GM21825 (cell line): ENCODE measurements at regions not wholly inside any gene's neighbourhood (a gene's known extent, or its start where the extent isn't known, plus 50 kb on each side); places are given as distances from the start of the nearest gene placed in this dataset.

Source experiments
- ATAC-seq: cut with Tn5 transposase; IDR thresholded peaks from one replicate; pipeline ENCODE4 v1.9.1; 2021; ENCODE audit warnings: mild to moderate bottlenecking, moderate library complexity; ENCODE audit not compliant: unreplicated experiment

GRCh38 chr6:145380186-145380585 lies 355.1 kb downstream of the EPM2A start:
- no peak for ATAC-seq

GRCh38 chr6:145381941-145382340 lies 353.4 kb downstream of the EPM2A start:
- no peak for ATAC-seq

GRCh38 chr6:145383428-145383827 lies 351.9 kb downstream of the EPM2A start:
- ATAC-seq, result no peak

GRCh38 chr6:145384503-145384902 lies 350.8 kb downstream of the EPM2A start:
- ATAC-seq, result no peak

- no peak for ATAC-seq
Observed at GRCh38 chr6:145396499-145396898, 338.8 kb downstream of the EPM2A start.

GRCh38 chr6:145400508-145400907 lies 334.8 kb downstream of the EPM2A start:
- no peak for ATAC-seq

GRCh38 chr6:145405006-145405551 lies 330.2 kb downstream of the EPM2A start:
- ATAC-seq, result no peak

GRCh38 chr6:145406783-145407182 lies 328.5 kb downstream of the EPM2A start:
- no peak for ATAC-seq

GRCh38 chr6:145415616-145416015 lies 319.7 kb downstream of the EPM2A start:
- no peak for ATAC-seq

GRCh38 chr6:145420599-145420998 lies 314.7 kb downstream of the EPM2A start:
- ATAC-seq, result no peak

- no peak for ATAC-seq
Observed at GRCh38 chr6:145423936-145424335, 311.4 kb downstream of the EPM2A start.

- ATAC-seq, result no peak
Observed at GRCh38 chr6:145427232-145427631, 308.1 kb downstream of the EPM2A start.

- ATAC-seq, result no peak
Observed at GRCh38 chr6:145428706-145429105, 306.6 kb downstream of the EPM2A start.

- no peak for ATAC-seq
Observed at GRCh38 chr6:145442110-145442509, 293.2 kb downstream of the EPM2A start.

GRCh38 chr6:145445674-145446073 lies 289.6 kb downstream of the EPM2A start:
- ATAC-seq, result no peak

GRCh38 chr6:145451029-145451428 lies 284.3 kb downstream of the EPM2A start:
- no peak for ATAC-seq

GRCh38 chr6:145453376-145453775 lies 281.9 kb downstream of the EPM2A start:
- ATAC-seq, result no peak

GRCh38 chr6:145454006-145454405 lies 281.3 kb downstream of the EPM2A start:
- ATAC-seq, result no peak

GRCh38 chr6:145457556-145457955 lies 277.8 kb downstream of the EPM2A start:
- no peak for ATAC-seq

GRCh38 chr6:145468534-145468933 lies 266.8 kb downstream of the EPM2A start:
- no peak for ATAC-seq

GRCh38 chr6:145469021-145469420 lies 266.3 kb downstream of the EPM2A start:
- no peak for ATAC-seq

- ATAC-seq, result no peak
Observed at GRCh38 chr6:145475794-145476396, 259.4 kb downstream of the EPM2A start.

GRCh38 chr6:145480024-145480423 lies 255.3 kb downstream of the EPM2A start:
- no peak for ATAC-seq
